Pancreas (tissue), 10 donors: ENCODE measurements at regions not wholly inside any gene's neighbourhood (a gene's known extent, or its start where the extent isn't known, plus 50 kb on each side); places are given as distances from the start of the nearest gene placed in this dataset.

ENCODE experiments used
- ATAC-seq, 4 donors: fragments of 200-7000 bp; cut with Tn5 transposase; one replicate each; pipeline versions ENCODE4 v1.8.0 to v1.9.1; 2020; ENCODE audit warnings: mild to moderate bottlenecking in 4 of 4, moderate library complexity in 4 of 4
- DNase-seq, 6 donors: peaks; one replicate each; pipeline ENCODE4 v3.0.0-alpha.2; 2020
- FAIRE-seq: peaks from 2 replicates; lab custom pipeline; 2012; peaks lifted over from hg19 to GRCh38; lab: Jason Lieb, UNC
- H3K27ac ChIP-seq, 4 donors: fragments of 200-600 bp; sonication (generic); 1 replicate in 3 of 4; 2 replicates in 1 of 4; pipeline versions ENCODE4 v1.5.0 to v1.8.0; 2020
- H3K27me3 ChIP-seq, 4 donors: fragments of 200-600 bp; one replicate each; pipeline ENCODE4 v1.8.0; 2021
- H3K36me3 ChIP-seq, 3 donors: fragments of 200-600 bp; sonication (generic) in 1 of 3; one replicate each; pipeline versions ENCODE4 v1.5.0 to v1.8.0; 2020 to 2021
- H3K4me1 ChIP-seq, 3 donors: fragments of 200-600 bp; one replicate each; pipeline ENCODE4 v1.8.0; 2021
- H3K4me3 ChIP-seq, 4 donors: fragments of 200-600 bp; sonication (generic) in 2 of 4; one replicate each; pipeline versions ENCODE4 v1.5.0 to v1.8.0; 2020 to 2021
- H3K9me3 ChIP-seq, 4 donors: fragments of 200-600 bp; one replicate each; pipeline ENCODE4 v1.8.0; 2021
- WGBS, 2 donors: extraction: QIAGEN DNeasy Blood & Tissue Kit; methylation state at CpG; one replicate each; pipeline ENCODE4 v1.1.7; 2013; 5-methylcytosine and 5-hydroxymethylcytosine counted together
- intact Hi-C, 3 donors: fragments of 100-400 bp; cut with DNase I; formaldehyde crosslinking; loops; one replicate each; pipeline versions ENCODE4 v1.11.1 to v1.14.2; 2022
- TF ChIP-seq, protein P1 (sequence below), 4 donors: fragments of 200-600 bp; sonication (generic) in 3 of 4; IDR thresholded peaks; one replicate each; pipeline versions ENCODE4 v1.5.0 to v1.8.0; 2021; ENCODE audit warnings: antibody characterized with exemption in 4 of 4
- donor health status: healthy with polysubstance abuse.
- donor health status: DM: no; HTN: no; CAD: no; lungs with moderate emphysema.
- donor health status: DM: no; HTN: no; CAD: no.
- donor health status: control.
- donor health status: control.
- donor health status: Bipolar disorder and iron deficiency.
- donor health status: DM: yes; HTN: yes; CAD: no.
- donor health status: DM: no; HTN: no; CAD: no.
- donor health status: DM: no; HTN: no; CAD: no.
- donor health status: DM: yes; HTN: yes; CAD: no.

DNA sequence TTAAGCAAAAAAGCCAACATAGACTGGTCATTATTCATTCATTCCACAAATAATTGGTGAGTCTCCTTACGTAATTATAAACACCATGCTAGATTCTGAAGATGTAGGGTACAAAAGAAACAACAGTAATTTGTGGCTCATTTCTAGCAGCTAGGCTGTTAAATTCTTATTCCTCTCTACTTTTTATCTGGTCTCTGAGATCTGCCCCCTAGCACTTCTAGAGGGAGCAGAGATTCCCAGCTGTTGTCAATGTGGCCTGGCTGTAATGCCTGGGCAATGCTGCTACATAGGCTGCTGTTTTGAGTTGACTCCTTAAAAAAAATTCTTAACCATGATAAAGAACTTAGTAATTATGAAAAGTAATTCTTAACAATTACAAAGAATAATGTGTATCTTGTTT is 434.9 kb upstream of the THRB start:
- Histone ChIP-seq H3K4me1 (no peaks in the 10 kb centered on the region), H3K9me3 (no peaks in the 10 kb centered on the region), H3K36me3 (no peaks in the 10 kb centered on the region), H3K4me3 (no peak overlapping the region), H3K27me3 (no peaks in the 10 kb centered on the region), H3K27ac (no peak overlapping the region)
- intact Hi-C loops: no loop called here
- TF ChIP-seq, protein P1, sequence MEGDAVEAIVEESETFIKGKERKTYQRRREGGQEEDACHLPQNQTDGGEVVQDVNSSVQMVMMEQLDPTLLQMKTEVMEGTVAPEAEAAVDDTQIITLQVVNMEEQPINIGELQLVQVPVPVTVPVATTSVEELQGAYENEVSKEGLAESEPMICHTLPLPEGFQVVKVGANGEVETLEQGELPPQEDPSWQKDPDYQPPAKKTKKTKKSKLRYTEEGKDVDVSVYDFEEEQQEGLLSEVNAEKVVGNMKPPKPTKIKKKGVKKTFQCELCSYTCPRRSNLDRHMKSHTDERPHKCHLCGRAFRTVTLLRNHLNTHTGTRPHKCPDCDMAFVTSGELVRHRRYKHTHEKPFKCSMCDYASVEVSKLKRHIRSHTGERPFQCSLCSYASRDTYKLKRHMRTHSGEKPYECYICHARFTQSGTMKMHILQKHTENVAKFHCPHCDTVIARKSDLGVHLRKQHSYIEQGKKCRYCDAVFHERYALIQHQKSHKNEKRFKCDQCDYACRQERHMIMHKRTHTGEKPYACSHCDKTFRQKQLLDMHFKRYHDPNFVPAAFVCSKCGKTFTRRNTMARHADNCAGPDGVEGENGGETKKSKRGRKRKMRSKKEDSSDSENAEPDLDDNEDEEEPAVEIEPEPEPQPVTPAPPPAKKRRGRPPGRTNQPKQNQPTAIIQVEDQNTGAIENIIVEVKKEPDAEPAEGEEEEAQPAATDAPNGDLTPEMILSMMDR (IDR thresholded peaks at IDR 0.05): no peak
- no peak for FAIRE-seq
- DNase-seq: no peak
- ATAC-seq: no peak
- 89% methylated on average over 1 of the region's 1 CpG for WGBS, 2 donors

DNA sequence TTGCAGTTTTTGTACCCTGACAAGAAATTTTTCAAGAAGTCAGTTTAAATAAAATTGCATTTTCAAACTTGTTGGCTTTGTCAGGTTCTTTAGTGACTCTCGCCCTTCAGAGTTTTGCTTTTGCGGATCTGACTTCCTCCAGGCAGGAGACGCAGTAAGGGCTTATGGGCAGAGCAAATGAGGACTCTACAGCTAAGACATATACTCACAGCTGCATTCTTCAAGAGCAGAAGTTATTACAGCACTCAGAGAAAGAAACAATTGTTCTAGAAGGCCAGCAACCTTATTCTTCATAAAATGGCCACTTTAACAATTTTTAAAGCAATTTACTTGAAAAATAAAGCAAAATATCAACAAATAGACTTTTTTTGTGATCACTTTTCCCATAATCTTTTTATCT is 438.8 kb upstream of the THRB start:
- intact Hi-C loops: no loop called here
- Histone ChIP-seq H3K27me3 (no peaks in the 10 kb centered on the region), H3K27ac (no peak overlapping the region), H3K36me3 (no peaks in the 10 kb centered on the region), H3K4me1 (no peaks in the 10 kb centered on the region), H3K4me3 (no peak overlapping the region), H3K9me3 (no peaks in the 10 kb centered on the region)
- no peak for FAIRE-seq
- no peak for ATAC-seq
- no peak for DNase-seq
- TF ChIP-seq, protein P1 (IDR thresholded peaks at IDR 0.05): no peak
- WGBS, 2 donors: 80 to 84% methylated on average over 3 of the region's 3 CpGs

DNA sequence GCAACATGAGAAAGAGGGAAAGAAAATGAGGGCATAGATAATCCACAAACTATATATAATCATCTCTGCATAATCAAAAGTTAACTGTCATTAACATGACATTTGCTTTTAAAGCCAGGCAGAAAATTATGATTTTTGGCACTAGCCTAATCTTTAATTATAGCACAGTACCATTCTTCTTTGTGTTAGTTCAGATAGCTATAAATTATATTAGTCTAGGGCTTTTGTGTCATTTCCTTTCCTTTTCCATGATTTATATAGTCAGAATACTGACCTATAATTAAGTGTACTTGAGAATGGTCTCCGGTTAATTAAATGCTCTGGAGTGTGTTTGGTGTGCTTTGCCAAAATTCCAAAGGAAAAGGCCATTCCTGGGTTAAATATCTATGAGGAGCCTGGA is 441.9 kb upstream of the THRB start:
- Histone ChIP-seq H3K4me1 (no peaks in the 10 kb centered on the region), H3K27ac (no peak overlapping the region), H3K4me3 (no peak overlapping the region), H3K27me3 (no peaks in the 10 kb centered on the region), H3K36me3 (no peaks in the 10 kb centered on the region), H3K9me3 (no peaks in the 10 kb centered on the region)
- no peak for DNase-seq
- TF ChIP-seq, protein P1 (IDR thresholded peaks at IDR 0.05): no peak
- WGBS, 2 donors: 58 to 68% methylated on average over 1 of the region's 1 CpG
- ATAC-seq: no peak
- no peak for FAIRE-seq
- intact Hi-C loops: no loop called here

DNA sequence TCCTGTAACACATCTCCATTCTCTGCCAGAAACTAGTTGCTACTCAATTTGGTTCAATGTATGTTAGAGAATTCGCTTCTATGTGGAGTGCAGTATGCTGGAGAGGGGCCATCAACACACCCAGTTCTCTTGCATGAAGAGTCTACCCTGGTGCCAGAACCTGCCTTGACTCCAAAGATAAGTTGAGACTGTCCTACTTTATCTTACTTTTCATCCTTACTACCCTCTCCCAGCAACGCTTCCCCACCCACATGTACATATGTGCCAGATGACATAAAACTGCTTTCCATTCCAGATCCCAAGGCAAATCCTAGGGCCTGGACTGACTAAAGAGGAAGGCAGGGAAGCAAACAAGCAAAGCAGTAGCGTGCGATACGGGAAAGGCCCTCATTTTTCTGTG is 442.6 kb upstream of the THRB start:
- no peak for FAIRE-seq
- no peaks in the 10 kb centered on the region for H3K9me3 ChIP-seq
- ATAC-seq: no peak
- intact Hi-C loops: no loop called here
- no peaks in the 10 kb centered on the region for H3K36me3 ChIP-seq
- 73 to 91% methylated on average over 5 of the region's 5 CpGs for WGBS, 2 donors
- no peak for DNase-seq
- TF ChIP-seq, protein P1 (IDR thresholded peaks at IDR 0.05): no peak
- no peaks in the 10 kb centered on the region for H3K4me1 ChIP-seq
- H3K27ac ChIP-seq: no peak overlapping the region
- no peaks in the 10 kb centered on the region for H3K27me3 ChIP-seq
- H3K4me3 ChIP-seq: no peak overlapping the region

DNA sequence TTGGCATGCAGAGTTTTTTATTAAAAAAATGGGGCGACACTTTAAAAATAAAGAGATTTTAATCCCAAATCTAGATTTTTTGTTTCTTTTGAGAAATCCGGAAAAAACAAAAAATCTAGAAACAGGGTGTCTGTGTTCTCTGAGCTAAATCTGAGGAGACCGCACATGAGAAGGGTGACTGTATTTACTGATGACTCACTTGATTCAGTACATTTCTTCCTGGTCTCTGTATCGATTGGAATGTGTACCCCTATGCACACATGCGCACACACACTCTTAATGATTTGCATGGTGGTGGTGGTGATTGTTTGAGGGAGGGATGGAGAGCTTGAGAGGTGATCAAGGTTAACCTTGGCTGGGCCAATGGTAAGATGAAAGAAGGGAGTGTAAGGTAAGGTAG is 443.1 kb upstream of the THRB start:
- Histone ChIP-seq H3K4me1 (no peaks in the 10 kb centered on the region), H3K9me3 (no peaks in the 10 kb centered on the region), H3K36me3 (no peaks in the 10 kb centered on the region), H3K4me3 (no peak overlapping the region), H3K27me3 (no peaks in the 10 kb centered on the region), H3K27ac (no peak overlapping the region)
- DNase-seq (no peak), ATAC-seq (no peak), FAIRE-seq (no peak)
- 63 to 64% methylated on average over 5 of the region's 5 CpGs for WGBS, 2 donors
- TF ChIP-seq, protein P1 (IDR thresholded peaks at IDR 0.05): no peak
- intact Hi-C loops: no loop called here
